Neural cell (in vitro differentiated cells): ENCODE measurements at regions not wholly inside any gene's neighbourhood (a gene's known extent, or its start where the extent isn't known, plus 50 kb on each side); places are given as distances from the start of the nearest gene placed in this dataset.

Experiments used
- H2AFZ ChIP-seq: fragments of 200-600, 300-800 bp; sonication (generic), shearing (Covaris generic); 2 replicates; pipeline ENCODE4 v1.6.0; 2014; ENCODE audit warnings: low read depth, mild to moderate bottlenecking, antibody characterized with exemption, low read length, moderate library complexity
- H3F3A ChIP-seq: fragments of 200-600 bp; shearing (Covaris generic); 2 replicates; pipeline ENCODE4 v1.6.1; 2016; ENCODE audit warnings: mild to moderate bottlenecking, moderate library complexity, mixed read lengths, antibody characterized with exemption, low read length; ENCODE audit not compliant: insufficient read depth, poor library complexity, severe bottlenecking
- H3K27ac ChIP-seq: fragments of 200-600, 300-800 bp; sonication (generic), shearing (Covaris generic); 2 replicates; pipeline ENCODE4 v1.5.1; 2014; ENCODE audit warnings: mild to moderate bottlenecking, low read length, moderate library complexity
- H3K27me3 ChIP-seq: fragments of 300-800, 200-600 bp; sonication (generic), shearing (Covaris generic); 2 replicates; pipeline ENCODE4 v1.6.0; 2014; ENCODE audit warnings: mild to moderate bottlenecking, low read depth, low read length, moderate library complexity; ENCODE audit not compliant: insufficient read depth
- H3K36me3 ChIP-seq: fragments of 300-800, 200-600 bp; sonication (generic), shearing (Covaris generic); 2 replicates; pipeline ENCODE4 v1.5.1; 2014; ENCODE audit warnings: mild to moderate bottlenecking, antibody characterized with exemption, low read length, moderate library complexity; ENCODE audit not compliant: insufficient read depth
- H3K4me2 ChIP-seq: fragments of 300-800, 200-600 bp; sonication (generic), shearing (Covaris generic); 2 replicates; pipeline ENCODE4 v1.6.0; 2014; ENCODE audit warnings: mild to moderate bottlenecking, low read length
- H3K4me3 ChIP-seq: fragments of 300-800, 200-600 bp; sonication (generic), shearing (Covaris generic); 2 replicates; pipeline ENCODE4 v1.5.1; 2014; ENCODE audit warnings: mild to moderate bottlenecking, low read length, moderate library complexity
- H3K79me2 ChIP-seq: fragments of 200-600 bp; shearing (Covaris generic); replicated peaks from 2 replicates; pipeline ENCODE4 v1.6.0; 2014; ENCODE audit warnings: mild to moderate bottlenecking, low read length, moderate library complexity; ENCODE audit not compliant: insufficient read depth
- H3K9ac ChIP-seq: fragments of 300-800, 200-600 bp; sonication (generic), shearing (Covaris generic); 2 replicates; pipeline ENCODE4 v1.6.1; 2016; ENCODE audit warnings: mild to moderate bottlenecking, low read length, mixed read lengths
- H3K9me2 ChIP-seq: fragments of 200-600 bp; shearing (Covaris generic); 2 replicates; pipeline ENCODE4 v1.6.1; 2016; ENCODE audit warnings: mild to moderate bottlenecking, low read length, mixed read lengths; ENCODE audit not compliant: insufficient read depth
- H3K9me3 ChIP-seq: fragments of 200-600, 300-800 bp; sonication (generic), shearing (Covaris generic); 2 replicates; pipeline ENCODE4 v1.6.1; 2016; ENCODE audit warnings: mild to moderate bottlenecking, mixed run types, low read length, moderate library complexity, mixed read lengths
- H4K20me1 ChIP-seq: fragments of 200-600 bp; shearing (Covaris generic); 2 replicates; pipeline ENCODE4 v1.6.1; 2016; ENCODE audit warnings: mild to moderate bottlenecking, mixed run types; ENCODE audit not compliant: insufficient read depth
- CTCF ChIP-seq: fragments of 450-650 bp; IDR thresholded peaks from 2 replicates; pipeline ENCODE4 v1.5.1; 2014; ENCODE audit warnings: antibody characterized with exemption, mild to moderate bottlenecking, moderate library complexity; ENCODE audit not compliant: poor library complexity, severe bottlenecking
- EP300 ChIP-seq: fragments of 450-650 bp; conservative IDR thresholded peaks from 2 replicates; pipeline ENCODE4 v1.6.1; 2014; ENCODE audit warnings: antibody characterized with exemption, mild to moderate bottlenecking, moderate library complexity; ENCODE audit not compliant: poor library complexity, severe bottlenecking
- EZH2 ChIP-seq: fragments of 200-600, 300-800 bp; shearing (Covaris generic), sonication (generic); IDR thresholded peaks from 2 replicates; pipeline ENCODE4 v1.6.1; 2014; ENCODE audit warnings: antibody characterized with exemption, low read length, borderline replicate concordance, mild to moderate bottlenecking; ENCODE audit not compliant: insufficient read depth, poor library complexity, severe bottlenecking
- MXI1 ChIP-seq: fragments of 450-650 bp; conservative IDR thresholded peaks from 2 replicates; pipeline ENCODE4 v1.6.1; 2014; ENCODE audit warnings: antibody characterized with exemption, mild to moderate bottlenecking; ENCODE audit not compliant: poor library complexity, severe bottlenecking
- POLR2AphosphoS5 ChIP-seq: IDR thresholded peaks from 2 replicates; pipeline ENCODE4 v1.6.1; 2012
- RAD21 ChIP-seq: fragments of 450-650 bp; conservative IDR thresholded peaks from 2 replicates; pipeline ENCODE4 v1.6.1; 2014; ENCODE audit warnings: antibody characterized with exemption, mild to moderate bottlenecking, moderate library complexity
- REST ChIP-seq: IDR thresholded peaks from 2 replicates; pipeline ENCODE4 v1.6.1; 2012; ENCODE audit warnings: borderline replicate concordance
- SMC3 ChIP-seq: fragments of 450-650 bp; conservative IDR thresholded peaks from 2 replicates; pipeline ENCODE4 v1.6.1; 2014; ENCODE audit warnings: antibody characterized with exemption, mild to moderate bottlenecking, moderate library complexity; ENCODE audit not compliant: poor library complexity
- TAF1 ChIP-seq: IDR thresholded peaks from 2 replicates; pipeline ENCODE4 v1.6.1; 2012; ENCODE audit warnings: low read depth

DNA sequence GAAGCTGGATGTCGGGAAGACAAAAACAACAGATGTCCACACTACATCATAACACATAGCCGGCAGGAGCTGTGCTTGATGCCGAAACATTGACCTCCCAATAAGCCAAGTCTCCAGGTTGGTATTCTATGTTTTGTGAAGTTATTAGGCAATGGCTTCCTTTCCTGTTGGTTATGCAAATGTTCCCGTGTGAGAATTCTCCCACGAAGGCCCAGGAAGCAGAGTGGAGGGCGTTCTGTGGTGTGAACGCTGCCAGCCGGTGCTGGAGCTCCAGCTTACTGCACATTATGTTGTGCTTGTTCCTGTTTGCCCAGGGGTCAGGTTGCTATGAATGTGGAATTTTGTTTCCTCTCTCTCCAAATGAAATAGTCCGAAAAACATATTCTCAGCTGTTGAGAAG, 156.4 kb upstream of the HMGA2 start:
- no peak for TF ChIP-seq CTCF
- no peak for TF ChIP-seq EZH2
- no peak for TF ChIP-seq RAD21
- no peak for TF ChIP-seq POLR2AphosphoS5
- TF ChIP-seq REST = no peak
- no peak for TF ChIP-seq SMC3
- no peak for TF ChIP-seq TAF1
- no peak for TF ChIP-seq EP300
- no peak for TF ChIP-seq MXI1
- Histone ChIP-seq H3K9me2 (no peaks in the 10 kb centered on the region), H3K9me3 (no peaks in the 10 kb centered on the region), H3K4me2 (no peak overlapping the region), H3K27ac (no peak overlapping the region), H3K36me3 (no peaks in the 10 kb centered on the region), H3K27me3 (no peaks in the 10 kb centered on the region), H3K4me3 (no peak overlapping the region), H3K79me2 (no peaks in the 10 kb centered on the region), H3F3A (no peaks in the 10 kb centered on the region), H4K20me1 (no peaks in the 10 kb centered on the region), H3K9ac (no peak overlapping the region), H2AFZ (no peak overlapping the region)

- H3F3A ChIP-seq = no peaks in the 10 kb centered on the region
- no peaks in the 10 kb centered on the region for H3K36me3 ChIP-seq
- no peak overlapping the region for H3K9ac ChIP-seq
- no peaks in the 10 kb centered on the region for H3K79me2 ChIP-seq
- H4K20me1 ChIP-seq = no peaks in the 10 kb centered on the region
- H2AFZ ChIP-seq = no peak overlapping the region
- no peaks in the 10 kb centered on the region for H3K9me2 ChIP-seq
- H3K27me3 ChIP-seq = no peaks in the 10 kb centered on the region
- H3K4me3 ChIP-seq = no peak overlapping the region
- TF ChIP-seq POLR2AphosphoS5 = no peak
- no peak for TF ChIP-seq CTCF
- TF ChIP-seq RAD21 = no peak
- no peak for TF ChIP-seq SMC3
- TF ChIP-seq TAF1 = no peak
- no peak for TF ChIP-seq MXI1
- TF ChIP-seq EZH2 = no peak
- no peak for TF ChIP-seq REST
- TF ChIP-seq EP300 = no peak
- H3K27ac ChIP-seq = no peak overlapping the region
- no peaks in the 10 kb centered on the region for H3K9me3 ChIP-seq
- H3K4me2 ChIP-seq = no peak overlapping the region
Observed at GRCh38 chr12:65668981-65669695, 155.1 kb upstream of the HMGA2 start.
